ENCODE measurements at regions not wholly inside any gene's neighbourhood (a gene's known extent, or its start where the extent isn't known, plus 50 kb on each side); places are given as distances from the start of the nearest gene placed in this dataset.

DNA sequence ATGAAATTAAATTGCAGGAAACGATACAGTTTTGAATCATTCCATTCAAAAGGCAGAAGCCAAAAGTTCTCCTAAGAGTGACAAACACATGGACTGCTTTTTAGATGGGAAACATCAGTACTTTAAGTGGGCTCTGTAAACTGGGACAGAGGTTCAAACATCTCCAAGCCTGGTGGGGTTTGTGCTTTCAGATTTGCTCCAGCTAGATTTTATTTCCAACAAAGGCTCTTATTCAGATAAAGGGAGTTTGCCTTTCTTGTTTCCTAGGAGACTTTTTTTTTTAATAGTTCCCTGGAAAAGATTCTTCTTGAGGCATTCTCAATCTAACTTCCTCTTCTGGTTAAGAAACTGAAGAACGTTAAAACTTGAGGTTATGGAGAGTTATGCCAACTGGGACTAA lies 277.6 kb downstream of the TMEM38B start:
- TF ChIP-seq CTCF (optimal IDR thresholded peaks at IDR 0.05 in 1 of 3, IDR thresholded peaks at IDR 0.05 in 1 of 3, conservative IDR thresholded peaks at IDR 0.05 in 1 of 3; ENCODE audit: extremely low read depth in 1 of 3, insufficient read depth in 2 of 3, low read length in 3 of 3) (no peak), EZH2 (IDR thresholded peaks at IDR 0.05; ENCODE audit: low read length) (no peak)
